ENCODE measurements at regions not wholly inside any gene's neighbourhood (a gene's known extent, or its start where the extent isn't known, plus 50 kb on each side); places are given as distances from the start of the nearest gene placed in this dataset.

GRCh38 chr3:124513610-124513997, 216.6 kb upstream of the UMPS start:
- DNase-seq (ENCODE audit: low read depth) = no peak
- no peak for TF ChIP-seq CTCF (IDR thresholded peaks at IDR 0.05; ENCODE audit: insufficient read depth, low read depth, low read length, missing control alignments)
- H3K4me3 ChIP-seq (ENCODE audit: low read depth, low read length) = no peak overlapping the region

- no peak overlapping the region for H3K4me3 ChIP-seq (ENCODE audit: low read depth, low read length)
- no peak for TF ChIP-seq CTCF (IDR thresholded peaks at IDR 0.05; ENCODE audit: insufficient read depth, low read depth, low read length, missing control alignments)
- DNase-seq (ENCODE audit: low read depth) = no peak
Observed at GRCh38 chr3:124514683-124515082, 215.6 kb upstream of the UMPS start.

GRCh38 chr3:124516333-124516732, 213.9 kb upstream of the UMPS start:
- no peak for DNase-seq (ENCODE audit: low read depth)
- no peak for TF ChIP-seq CTCF (IDR thresholded peaks at IDR 0.05; ENCODE audit: insufficient read depth, low read depth, low read length, missing control alignments)
- H3K4me3 ChIP-seq (ENCODE audit: low read depth, low read length) = no peak overlapping the region

GRCh38 chr3:124517306-124517705, 212.9 kb upstream of the UMPS start:
- H3K4me3 ChIP-seq (ENCODE audit: low read depth, low read length) = no peak overlapping the region
- TF ChIP-seq CTCF (IDR thresholded peaks at IDR 0.05; ENCODE audit: insufficient read depth, low read depth, low read length, missing control alignments) = no peak
- no peak for DNase-seq (ENCODE audit: low read depth)

GRCh38 chr3:124518350-124518749, 211.9 kb upstream of the UMPS start:
- DNase-seq (ENCODE audit: low read depth) = no peak
- no peak for TF ChIP-seq CTCF (IDR thresholded peaks at IDR 0.05; ENCODE audit: insufficient read depth, low read depth, low read length, missing control alignments)
- no peak overlapping the region for H3K4me3 ChIP-seq (ENCODE audit: low read depth, low read length)

- no peak overlapping the region for H3K4me3 ChIP-seq (ENCODE audit: low read depth, low read length)
- TF ChIP-seq CTCF (IDR thresholded peaks at IDR 0.05; ENCODE audit: insufficient read depth, low read depth, low read length, missing control alignments) = no peak
- DNase-seq (ENCODE audit: low read depth) = no peak
Observed at GRCh38 chr3:124519591-124520194, 210.6 kb upstream of the UMPS start.

- TF ChIP-seq CTCF (IDR thresholded peaks at IDR 0.05; ENCODE audit: insufficient read depth, low read depth, low read length, missing control alignments) = no peak
- no peak overlapping the region for H3K4me3 ChIP-seq (ENCODE audit: low read depth, low read length)
- DNase-seq (ENCODE audit: low read depth) = no peak
Observed at GRCh38 chr3:124520970-124521369, 209.3 kb upstream of the UMPS start.
